Aorta (tissue), 5 donors: ENCODE measurements at regions not wholly inside any gene's neighbourhood (a gene's known extent, or its start where the extent isn't known, plus 50 kb on each side); places are given as distances from the start of the nearest gene placed in this dataset.
A peak's percentile ranks its signal among the peaks of the same experiment; 100 is the strongest.

ENCODE experiments used
- ATAC-seq: fragments of 200-7000 bp; cut with Tn5 transposase; one replicate; pipeline ENCODE4 v1.9.1; 2022; ENCODE audit warnings: moderate library complexity; ENCODE audit not compliant: low FRiP score
- DNase-seq, 2 donors: peaks; one replicate each; pipeline ENCODE4 v3.0.0-alpha.2; 2020
- H3K27ac ChIP-seq, 2 donors: one replicate each; pipeline ENCODE4 v1.5.1; 2013; ENCODE audit warnings: low read length in 2 of 2, mild to moderate bottlenecking in 2 of 2, moderate library complexity in 2 of 2, control low read depth in 1 of 2, inconsistent platforms in 1 of 2, low read depth in 1 of 2
- H3K27me3 ChIP-seq, 2 donors: one replicate each; pipeline ENCODE4 v1.6.1; 2013; ENCODE audit warnings: control low read depth in 1 of 2, low read length in 1 of 2, mild to moderate bottlenecking in 1 of 2, moderate library complexity in 1 of 2; ENCODE audit not compliant: insufficient read depth in 2 of 2, control insufficient read depth in 1 of 2
- H3K36me3 ChIP-seq, 2 donors: one replicate each; pipeline ENCODE4 v1.6.1; 2013; ENCODE audit warnings: control low read depth in 1 of 2, low read length in 1 of 2, mild to moderate bottlenecking in 1 of 2; ENCODE audit not compliant: insufficient read depth in 2 of 2, control insufficient read depth in 1 of 2
- H3K4me1 ChIP-seq, 2 donors: one replicate each; pipeline ENCODE4 v1.6.1; 2013; ENCODE audit warnings: low read length in 2 of 2, control low read depth in 1 of 2, mild to moderate bottlenecking in 1 of 2, moderate library complexity in 1 of 2; ENCODE audit not compliant: insufficient read depth in 2 of 2, control insufficient read depth in 1 of 2
- H3K4me3 ChIP-seq, 2 donors: one replicate each; pipeline ENCODE4 v1.5.1; 2013; ENCODE audit warnings: low read length in 2 of 2, control low read depth in 1 of 2, mild to moderate bottlenecking in 1 of 2
- H3K9me3 ChIP-seq: one replicate; pipeline ENCODE4 v1.6.1; 2013; ENCODE audit warnings: mild to moderate bottlenecking, low read length; ENCODE audit not compliant: control insufficient read depth
- WGBS, 2 donors: extraction: QIAGEN DNeasy Blood & Tissue Kit; methylation state at CpG; one replicate each; pipeline ENCODE4 v1.1.7; 2013; 5-methylcytosine and 5-hydroxymethylcytosine counted together
- intact Hi-C, 2 donors: fragments of 100-400 bp; cut with DNase I; formaldehyde crosslinking; loops; one replicate each; pipeline versions ENCODE4 v1.14.2 to v1.15.0; 2022
- donor health status: healthy with polysubstance abuse.
- donor health status: Bipolar disorder and iron deficiency.
- donor health status: DM: no; HTN: no; CAD: no.
- donor health status: DM: no; HTN: no; CAD: no.
- donor health status: DM: yes; HTN: yes; CAD: no.

DNA sequence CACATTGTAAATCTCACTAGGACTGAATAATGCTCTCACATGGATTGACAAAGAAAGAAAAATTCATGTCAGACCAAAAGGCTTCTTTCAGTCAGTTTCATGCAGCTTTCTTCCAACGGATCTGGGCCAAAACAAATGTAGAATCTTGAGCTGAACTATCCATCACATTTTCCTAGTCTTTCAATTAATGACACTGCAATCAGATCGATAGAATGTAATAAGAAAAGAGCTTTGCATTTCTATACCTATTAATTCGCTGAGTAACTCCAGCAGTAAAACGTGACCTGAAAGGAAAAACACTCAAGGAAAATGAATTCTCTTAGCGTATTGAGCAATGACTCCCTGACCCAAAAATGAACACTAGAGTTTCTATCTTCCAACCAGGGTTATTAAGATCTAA, 194.8 kb upstream of the BLID start:
- Histone ChIP-seq H3K27me3 (no peaks in the 10 kb centered on the region), H3K4me3 (no peak overlapping the region), H3K9me3 (no peaks in the 10 kb centered on the region), H3K4me1 (peaks cover 3 to 9% of the 10 kb centered on the region in 2 donors), H3K27ac (peak overlapping the region in 1 of 2 donors; percentile 38), H3K36me3 (no peaks in the 10 kb centered on the region)
- intact Hi-C loops, result no loop called here
- 62 to 64% methylated on average over 5 of the region's 5 CpGs for WGBS, 2 donors
- ATAC-seq, result no peak
- DNase-seq, result no peak

GRCh38 chr11:122309262-122309925, 193.4 kb upstream of the BLID start:
- Histone ChIP-seq H3K36me3 (no peaks in the 10 kb centered on the region), H3K9me3 (no peaks in the 10 kb centered on the region), H3K27me3 (no peaks in the 10 kb centered on the region), H3K4me1 (peaks cover 1 to 11% of the 10 kb centered on the region in 2 donors), H3K27ac (peak overlapping the region; percentile 31 to 97), H3K4me3 (peak overlapping the region; percentile 44 to 86)
- intact Hi-C loops, result loop anchor here in 1 of 2 donors (5.0 to 10.0 kb wide), 3 partner anchors 58 to 185 kb away; no protein-coding TSS in a partner anchor
- 21 to 27% methylated on average over 17 of the region's 17 CpGs for WGBS, 2 donors
- ATAC-seq (no peak), DNase-seq (peak in 1 of 2 donors; percentile 55)

DNA sequence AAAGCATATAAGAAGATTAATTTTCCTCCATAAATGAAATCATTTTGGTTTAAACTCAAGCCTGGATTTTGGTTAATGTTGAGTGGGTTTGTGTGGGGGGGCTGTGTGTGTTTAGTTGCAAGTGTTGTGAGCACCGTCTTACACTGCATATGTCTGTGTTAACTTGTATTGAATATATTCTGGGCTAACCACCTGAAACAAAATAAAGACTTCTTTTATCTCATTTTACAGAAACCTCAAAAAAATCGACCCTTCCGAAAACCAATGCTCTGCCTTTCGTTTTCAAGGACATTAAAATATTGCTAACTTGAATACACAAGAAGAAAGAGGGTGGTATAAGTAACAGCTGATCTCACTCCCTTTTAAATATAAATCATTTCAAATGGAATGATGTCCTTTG, 192.2 kb upstream of the BLID start:
- intact Hi-C loops, result loop anchor here in 1 of 2 donors (5.0 to 10.0 kb wide), 3 partner anchors 59 to 187 kb away; no protein-coding TSS in a partner anchor

GRCh38 chr11:122307476-122308035, 191.5 kb upstream of the BLID start:
- H3K27me3 ChIP-seq, result no peaks in the 10 kb centered on the region
- no peak for DNase-seq
- H3K4me3 ChIP-seq, result peak overlapping the region; percentile 44 to 86
- peaks cover 1 to 6% of the 10 kb centered on the region in 2 donors for H3K4me1 ChIP-seq
- no peaks in the 10 kb centered on the region for H3K9me3 ChIP-seq
- ATAC-seq, result no peak
- H3K36me3 ChIP-seq, result no peaks in the 10 kb centered on the region
- 20 to 21% methylated on average over 4 of the region's 4 CpGs for WGBS, 2 donors
- intact Hi-C loops, result loop anchor here in 1 of 2 donors (5.0 to 10.0 kb wide), 3 partner anchors 60 to 187 kb away; no protein-coding TSS in a partner anchor
- H3K27ac ChIP-seq, result peak overlapping the region; percentile 31 to 79

More for the DNA sequence above, 192.2 kb upstream of the BLID start:
- Histone ChIP-seq H3K36me3 (no peaks in the 10 kb centered on the region), H3K4me3 (peak overlapping the region; percentile 44 to 86), H3K9me3 (no peaks in the 10 kb centered on the region), H3K27ac (peak overlapping the region in 1 of 2 donors; percentile 31), H3K4me1 (peaks cover 1 to 6% of the 10 kb centered on the region in 2 donors), H3K27me3 (no peaks in the 10 kb centered on the region)
- WGBS, 2 donors, result 43 to 46% methylated on average over 4 of the region's 4 CpGs
- no peak for DNase-seq
- no peak for ATAC-seq

DNA sequence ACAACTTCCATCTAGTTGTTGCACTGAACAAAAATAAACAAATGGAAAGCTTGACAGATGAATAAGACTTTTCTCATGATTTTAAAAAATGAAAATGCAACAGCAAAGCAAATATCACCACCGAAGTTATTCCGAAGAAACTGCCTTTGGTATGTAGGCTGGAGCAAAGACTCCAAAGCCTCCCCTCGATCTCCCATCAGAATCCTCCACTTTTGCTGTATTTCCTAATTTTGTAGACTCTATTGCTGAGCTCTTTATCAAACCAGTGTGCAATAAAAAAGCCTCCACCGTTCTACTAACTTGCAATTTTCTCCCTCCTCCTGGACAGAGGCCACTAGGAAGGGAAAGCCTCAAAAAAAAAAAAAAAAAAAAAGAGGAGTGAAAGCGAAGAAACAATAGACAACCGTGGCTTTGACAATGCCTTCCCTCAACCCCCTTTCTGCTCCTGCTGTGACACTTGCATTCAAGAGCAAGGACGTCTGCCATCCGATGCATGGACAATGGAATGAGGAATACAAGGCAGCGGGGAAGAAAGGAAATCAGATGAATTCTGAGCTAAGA, 190.9 kb upstream of the BLID start:
- Histone ChIP-seq H3K36me3 (no peaks in the 10 kb centered on the region), H3K4me3 (peak overlapping the region; percentile 44 to 86), H3K9me3 (no peaks in the 10 kb centered on the region), H3K4me1 (peaks cover 1 to 6% of the 10 kb centered on the region in 2 donors), H3K27ac (peak overlapping the region; percentile 31 to 99), H3K27me3 (no peaks in the 10 kb centered on the region)
- intact Hi-C loops, result loop anchor here in 1 of 2 donors (5.0 to 10.0 kb wide), 3 partner anchors 60 to 188 kb away; no protein-coding TSS in a partner anchor
- DNase-seq (no peak), ATAC-seq (no peak)
- 15 to 16% methylated on average over 9 of the region's 9 CpGs for WGBS, 2 donors

DNA sequence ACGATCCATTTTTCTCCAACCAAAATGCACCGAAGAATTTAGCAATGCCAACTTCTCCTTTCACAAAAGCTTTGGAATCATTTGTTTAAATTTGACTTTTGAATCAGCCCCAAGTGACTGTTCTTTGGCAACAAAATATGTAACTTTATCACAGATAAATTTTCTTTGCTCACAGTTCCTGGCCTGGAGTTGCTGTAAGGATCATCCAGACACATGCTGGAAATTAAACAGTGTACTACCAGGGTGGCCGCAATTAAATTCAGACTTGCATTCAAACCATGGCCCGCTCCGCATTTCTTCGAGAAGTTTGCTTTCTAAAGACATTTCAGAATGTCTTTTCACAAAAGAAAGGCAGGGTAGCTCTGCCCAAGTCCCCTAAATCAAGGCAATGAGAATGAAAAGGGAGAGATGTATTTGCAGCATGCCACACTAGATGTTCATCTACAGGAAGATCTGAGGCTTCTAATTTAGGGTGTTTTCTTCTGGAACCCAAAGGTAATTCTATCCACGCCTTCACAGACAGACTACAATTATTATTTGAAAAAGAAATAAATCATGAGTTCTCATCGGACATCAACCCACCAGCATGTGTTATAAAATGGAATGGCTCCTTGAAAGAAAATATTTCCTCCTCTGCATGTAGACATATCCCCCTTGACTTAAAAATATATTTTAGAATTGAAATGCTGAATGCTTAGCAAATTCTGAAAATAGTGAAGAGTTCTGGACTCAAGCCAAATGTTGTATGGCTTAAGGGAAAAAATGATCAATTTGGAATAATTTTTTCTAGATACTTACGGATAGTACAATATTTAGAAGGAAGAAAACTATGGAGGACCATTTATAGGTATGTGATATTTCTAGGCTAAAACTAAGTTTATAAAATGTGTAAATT, 189.7 kb upstream of the BLID start:
- Histone ChIP-seq H3K9me3 (no peaks in the 10 kb centered on the region), H3K27me3 (no peaks in the 10 kb centered on the region), H3K36me3 (no peaks in the 10 kb centered on the region), H3K27ac (peak overlapping the region; percentile 91 to 94), H3K4me3 (peak overlapping the region; percentile 26 to 32), H3K4me1 (peaks cover 0 to 2% of the 10 kb centered on the region in 2 donors)
- ATAC-seq (no peak), DNase-seq (no peak)
- WGBS, 2 donors, result 13 to 19% methylated on average over 9 of the region's 9 CpGs
- intact Hi-C loops, result loop anchor here in 1 of 2 donors (5.0 to 10.0 kb wide), 3 partner anchors 62 to 189 kb away; no protein-coding TSS in a partner anchor

GRCh38 chr11:122304973-122305372, 189.0 kb upstream of the BLID start:
- Histone ChIP-seq H3K36me3 (no peaks in the 10 kb centered on the region), H3K4me1 (peaks cover 0 to 2% of the 10 kb centered on the region in 2 donors), H3K27ac (peak overlapping the region; percentile 80 to 91), H3K27me3 (no peaks in the 10 kb centered on the region), H3K4me3 (peak overlapping the region; percentile 26 to 32), H3K9me3 (no peaks in the 10 kb centered on the region)
- DNase-seq (no peak), ATAC-seq (peak; percentile 51)
- intact Hi-C loops, result loop anchor here in 1 of 2 donors (5.0 to 10.0 kb wide), 3 partner anchors 62 to 190 kb away; no protein-coding TSS in a partner anchor
- WGBS, 2 donors, result 2 to 5% methylated on average over 1 of the region's 1 CpG

DNA sequence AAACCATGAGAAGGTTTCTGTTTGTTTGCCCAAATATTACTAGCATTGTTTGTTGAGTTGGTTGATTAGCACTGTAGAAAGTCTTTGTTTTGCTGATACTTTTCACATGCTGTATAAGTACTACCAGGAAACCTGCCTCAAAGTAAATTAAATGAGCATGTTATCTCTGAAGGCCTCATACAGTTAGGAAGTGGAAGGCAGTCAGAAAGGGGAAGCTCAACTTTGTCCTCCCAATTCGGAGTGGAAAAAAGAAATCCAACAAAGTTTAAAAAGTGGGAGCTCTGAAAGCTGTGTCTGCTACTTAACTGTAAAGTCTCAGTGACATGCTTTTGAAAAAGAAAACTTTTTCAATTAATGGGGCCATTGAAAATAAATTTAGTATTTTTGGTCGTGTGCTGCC, 188.3 kb upstream of the BLID start:
- ATAC-seq, result no peak
- Histone ChIP-seq H3K27ac (peak overlapping the region in 1 of 2 donors; percentile 67), H3K4me3 (no peak overlapping the region)

More for the DNA sequence above, 188.3 kb upstream of the BLID start:
- no peak for DNase-seq
- Histone ChIP-seq H3K9me3 (peaks cover 1% of the 10 kb centered on the region), H3K4me1 (peaks cover 0 to 2% of the 10 kb centered on the region in 2 donors), H3K27me3 (no peaks in the 10 kb centered on the region), H3K36me3 (no peaks in the 10 kb centered on the region)
- intact Hi-C loops, result loop anchor here in 1 of 2 donors (10.0 kb wide), 1 partner anchor 190 kb away; no protein-coding TSS in a partner anchor
- 48% methylated on average over 2 of the region's 2 CpGs for WGBS, 2 donors
